Mucosa of stomach (tissue), 1 donor: ENCODE measurements at regions not wholly inside any gene's neighbourhood (a gene's known extent, or its start where the extent isn't known, plus 50 kb on each side); places are given as distances from the start of the nearest gene placed in this dataset.

Experiments
- H3K27me3 ChIP-seq: one replicate; pipeline ENCODE4 v1.7.0; 2013; ENCODE audit warnings: mild to moderate bottlenecking, low read length; ENCODE audit not compliant: control insufficient read depth, insufficient read depth
- H3K36me3 ChIP-seq: one replicate; pipeline ENCODE4 v1.7.0; 2013; ENCODE audit warnings: low read length; ENCODE audit not compliant: control insufficient read depth, insufficient read depth
- H3K4me1 ChIP-seq: one replicate; pipeline ENCODE4 v1.7.0; 2013; ENCODE audit warnings: mild to moderate bottlenecking, low read length; ENCODE audit not compliant: control insufficient read depth, insufficient read depth
- H3K4me3 ChIP-seq: one replicate; pipeline ENCODE4 v1.7.0; 2013; ENCODE audit warnings: low read length
- H3K9ac ChIP-seq: one replicate; pipeline ENCODE4 v1.7.0; 2013; ENCODE audit warnings: mild to moderate bottlenecking, low read length, moderate library complexity
- H3K9me3 ChIP-seq: one replicate; pipeline ENCODE4 v1.7.0; 2013; ENCODE audit warnings: mild to moderate bottlenecking, low read length, moderate library complexity; ENCODE audit not compliant: control insufficient read depth
- donor health status: Pancreatic carcinoma.

GRCh38 chr11:95389427-95389826 lies 158.4 kb upstream of the SESN3 start:
- no peaks in the 10 kb centered on the region for H3K9me3 ChIP-seq
- H3K27me3 ChIP-seq, result no peaks in the 10 kb centered on the region
- no peak overlapping the region for H3K9ac ChIP-seq
- no peaks in the 10 kb centered on the region for H3K4me1 ChIP-seq
- no peak overlapping the region for H3K4me3 ChIP-seq
- no peaks in the 10 kb centered on the region for H3K36me3 ChIP-seq

GRCh38 chr11:95388086-95388485 lies 157.1 kb upstream of the SESN3 start:
- Histone ChIP-seq H3K27me3 (no peaks in the 10 kb centered on the region), H3K4me1 (no peaks in the 10 kb centered on the region), H3K36me3 (no peaks in the 10 kb centered on the region), H3K9me3 (no peaks in the 10 kb centered on the region), H3K9ac (no peak overlapping the region), H3K4me3 (no peak overlapping the region)

GRCh38 chr11:95387325-95387724 lies 156.3 kb upstream of the SESN3 start:
- H3K27me3 ChIP-seq, result no peaks in the 10 kb centered on the region
- no peaks in the 10 kb centered on the region for H3K9me3 ChIP-seq
- H3K4me1 ChIP-seq, result no peaks in the 10 kb centered on the region
- no peak overlapping the region for H3K4me3 ChIP-seq
- H3K9ac ChIP-seq, result no peak overlapping the region
- H3K36me3 ChIP-seq, result no peaks in the 10 kb centered on the region

- no peaks in the 10 kb centered on the region for H3K27me3 ChIP-seq
- no peak overlapping the region for H3K9ac ChIP-seq
- no peaks in the 10 kb centered on the region for H3K9me3 ChIP-seq
- H3K4me3 ChIP-seq, result no peak overlapping the region
- no peaks in the 10 kb centered on the region for H3K4me1 ChIP-seq
- no peaks in the 10 kb centered on the region for H3K36me3 ChIP-seq
Observed at GRCh38 chr11:95385577-95385976, 154.6 kb upstream of the SESN3 start.

- Histone ChIP-seq H3K4me1 (no peaks in the 10 kb centered on the region), H3K27me3 (no peaks in the 10 kb centered on the region), H3K9ac (no peak overlapping the region), H3K36me3 (no peaks in the 10 kb centered on the region), H3K9me3 (no peaks in the 10 kb centered on the region), H3K4me3 (no peak overlapping the region)
Observed at GRCh38 chr11:95379479-95379878, 148.5 kb upstream of the SESN3 start.

- Histone ChIP-seq H3K4me1 (no peaks in the 10 kb centered on the region), H3K9ac (no peak overlapping the region), H3K4me3 (no peak overlapping the region), H3K27me3 (no peaks in the 10 kb centered on the region), H3K36me3 (no peaks in the 10 kb centered on the region), H3K9me3 (no peaks in the 10 kb centered on the region)
Observed at GRCh38 chr11:95378789-95379188, 147.8 kb upstream of the SESN3 start.

GRCh38 chr11:95378111-95378510 lies 147.1 kb upstream of the SESN3 start:
- Histone ChIP-seq H3K36me3 (no peaks in the 10 kb centered on the region), H3K4me1 (no peaks in the 10 kb centered on the region), H3K9me3 (no peaks in the 10 kb centered on the region), H3K4me3 (no peak overlapping the region), H3K27me3 (no peaks in the 10 kb centered on the region), H3K9ac (no peak overlapping the region)

GRCh38 chr11:95375886-95376285 lies 144.9 kb upstream of the SESN3 start:
- H3K9ac ChIP-seq, result no peak overlapping the region
- no peaks in the 10 kb centered on the region for H3K27me3 ChIP-seq
- H3K9me3 ChIP-seq, result no peaks in the 10 kb centered on the region
- no peak overlapping the region for H3K4me3 ChIP-seq
- no peaks in the 10 kb centered on the region for H3K36me3 ChIP-seq
- no peaks in the 10 kb centered on the region for H3K4me1 ChIP-seq

- no peaks in the 10 kb centered on the region for H3K36me3 ChIP-seq
- H3K9ac ChIP-seq, result no peak overlapping the region
Observed at GRCh38 chr11:95375451-95375850, 144.4 kb upstream of the SESN3 start.

GRCh38 chr11:95374105-95374504 lies 143.1 kb upstream of the SESN3 start:
- H3K4me1 ChIP-seq, result no peaks in the 10 kb centered on the region
- H3K4me3 ChIP-seq, result no peak overlapping the region
- no peaks in the 10 kb centered on the region for H3K9me3 ChIP-seq
- no peak overlapping the region for H3K9ac ChIP-seq
- H3K27me3 ChIP-seq, result no peaks in the 10 kb centered on the region
- H3K36me3 ChIP-seq, result no peaks in the 10 kb centered on the region

More at GRCh38 chr11:95375451-95375850, 144.4 kb upstream of the SESN3 start:
- no peak overlapping the region for H3K4me3 ChIP-seq
- H3K4me1 ChIP-seq, result no peaks in the 10 kb centered on the region
- H3K9me3 ChIP-seq, result no peaks in the 10 kb centered on the region
- no peaks in the 10 kb centered on the region for H3K27me3 ChIP-seq

- no peak overlapping the region for H3K9ac ChIP-seq
- no peaks in the 10 kb centered on the region for H3K36me3 ChIP-seq
- no peaks in the 10 kb centered on the region for H3K9me3 ChIP-seq
- H3K4me3 ChIP-seq, result no peak overlapping the region
- no peaks in the 10 kb centered on the region for H3K27me3 ChIP-seq
- H3K4me1 ChIP-seq, result no peaks in the 10 kb centered on the region
Observed at GRCh38 chr11:95373241-95373640, 142.2 kb upstream of the SESN3 start.

- Histone ChIP-seq H3K4me1 (no peaks in the 10 kb centered on the region), H3K36me3 (no peaks in the 10 kb centered on the region), H3K9ac (no peak overlapping the region)
Observed at GRCh38 chr11:95372097-95372656, 141.2 kb upstream of the SESN3 start.

GRCh38 chr11:95371153-95371552 lies 140.2 kb upstream of the SESN3 start:
- Histone ChIP-seq H3K4me3 (no peak overlapping the region), H3K9ac (no peak overlapping the region), H3K27me3 (no peaks in the 10 kb centered on the region), H3K9me3 (no peaks in the 10 kb centered on the region), H3K36me3 (no peaks in the 10 kb centered on the region), H3K4me1 (no peaks in the 10 kb centered on the region)

More at GRCh38 chr11:95372097-95372656, 141.2 kb upstream of the SESN3 start:
- no peaks in the 10 kb centered on the region for H3K9me3 ChIP-seq
- no peaks in the 10 kb centered on the region for H3K27me3 ChIP-seq
- H3K4me3 ChIP-seq, result no peak overlapping the region
